Tibial nerve (tissue), 4 donors: ENCODE measurements at regions not wholly inside any gene's neighbourhood (a gene's known extent, or its start where the extent isn't known, plus 50 kb on each side); places are given as distances from the start of the nearest gene placed in this dataset.

Source experiments
- CTCF ChIP-seq, 5 experiments: fragments of 200-600 bp in 3 of 5; fragments of 450-650 bp in 2 of 5; sonication (generic) in 3 of 5; IDR thresholded peaks; one replicate each; pipeline ENCODE4 v1.5.1; 2016 to 2019; ENCODE audit warnings: antibody characterized with exemption in 5 of 5, mild to moderate bottlenecking in 3 of 5, moderate library complexity in 2 of 5
- EP300 ChIP-seq, 2 donors: sonication (generic); formaldehyde crosslinking; IDR thresholded peaks; one replicate each; pipeline ENCODE4 v1.6.1; 2017; ENCODE audit warnings: antibody characterized with exemption in 2 of 2, mild to moderate bottlenecking in 1 of 2
- POLR2A ChIP-seq, 2 donors: fragments of 450-650 bp; IDR thresholded peaks; one replicate each; pipeline ENCODE4 v1.6.1; 2017; ENCODE audit warnings: antibody characterized with exemption in 2 of 2, mild to moderate bottlenecking in 2 of 2, moderate library complexity in 2 of 2

GRCh38 chr11:109303342-109303741, 118.6 kb upstream of the C11orf87 start:
- TF ChIP-seq CTCF (IDR thresholded peaks at IDR 0.05) (no peak), EP300 (IDR thresholded peaks at IDR 0.05) (no peak), POLR2A (IDR thresholded peaks at IDR 0.05) (no peak)
